VCaP (cell line): ENCODE measurements at regions not wholly inside any gene's neighbourhood (a gene's known extent, or its start where the extent isn't known, plus 50 kb on each side); places are given as distances from the start of the nearest gene placed in this dataset.
"Not testable (repeated sequence)": the region's sequence is repeated elsewhere in the genome, so short reads cannot be mapped to it uniquely, and the experiment has no call there.

Experiments used
- H3K27ac ChIP-seq: fragments of 450-650 bp; 2 replicates; pipeline ENCODE4 v1.5.1; 2017
- TF ChIP-seq, protein P1 (sequence below): fragments of 450-650 bp; conservative IDR thresholded peaks from 2 replicates; pipeline ENCODE4 v1.5.1; 2017; ENCODE audit warnings: mild to moderate bottlenecking, moderate library complexity

DNA sequence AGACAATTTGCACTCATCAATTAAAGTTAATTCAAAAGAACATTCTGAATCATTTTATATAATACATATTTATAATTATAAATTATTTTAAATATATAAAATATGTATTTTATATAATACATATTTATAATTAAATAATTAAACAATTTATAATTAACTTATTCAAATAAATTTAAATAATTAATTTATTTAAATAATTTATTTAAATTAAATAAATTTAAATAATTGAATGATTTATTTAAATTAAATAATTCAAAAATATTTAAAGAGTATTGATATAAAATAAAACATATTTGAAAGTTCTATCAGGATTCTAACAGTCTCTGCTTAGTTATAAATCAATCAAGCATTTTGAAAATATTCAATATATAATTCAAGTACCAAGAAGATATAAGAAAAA, 775.5 kb upstream of the CTNND2 start:
- TF ChIP-seq, protein P1, sequence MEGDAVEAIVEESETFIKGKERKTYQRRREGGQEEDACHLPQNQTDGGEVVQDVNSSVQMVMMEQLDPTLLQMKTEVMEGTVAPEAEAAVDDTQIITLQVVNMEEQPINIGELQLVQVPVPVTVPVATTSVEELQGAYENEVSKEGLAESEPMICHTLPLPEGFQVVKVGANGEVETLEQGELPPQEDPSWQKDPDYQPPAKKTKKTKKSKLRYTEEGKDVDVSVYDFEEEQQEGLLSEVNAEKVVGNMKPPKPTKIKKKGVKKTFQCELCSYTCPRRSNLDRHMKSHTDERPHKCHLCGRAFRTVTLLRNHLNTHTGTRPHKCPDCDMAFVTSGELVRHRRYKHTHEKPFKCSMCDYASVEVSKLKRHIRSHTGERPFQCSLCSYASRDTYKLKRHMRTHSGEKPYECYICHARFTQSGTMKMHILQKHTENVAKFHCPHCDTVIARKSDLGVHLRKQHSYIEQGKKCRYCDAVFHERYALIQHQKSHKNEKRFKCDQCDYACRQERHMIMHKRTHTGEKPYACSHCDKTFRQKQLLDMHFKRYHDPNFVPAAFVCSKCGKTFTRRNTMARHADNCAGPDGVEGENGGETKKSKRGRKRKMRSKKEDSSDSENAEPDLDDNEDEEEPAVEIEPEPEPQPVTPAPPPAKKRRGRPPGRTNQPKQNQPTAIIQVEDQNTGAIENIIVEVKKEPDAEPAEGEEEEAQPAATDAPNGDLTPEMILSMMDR, result no peak
- H3K27ac ChIP-seq, result no peak overlapping the region

DNA sequence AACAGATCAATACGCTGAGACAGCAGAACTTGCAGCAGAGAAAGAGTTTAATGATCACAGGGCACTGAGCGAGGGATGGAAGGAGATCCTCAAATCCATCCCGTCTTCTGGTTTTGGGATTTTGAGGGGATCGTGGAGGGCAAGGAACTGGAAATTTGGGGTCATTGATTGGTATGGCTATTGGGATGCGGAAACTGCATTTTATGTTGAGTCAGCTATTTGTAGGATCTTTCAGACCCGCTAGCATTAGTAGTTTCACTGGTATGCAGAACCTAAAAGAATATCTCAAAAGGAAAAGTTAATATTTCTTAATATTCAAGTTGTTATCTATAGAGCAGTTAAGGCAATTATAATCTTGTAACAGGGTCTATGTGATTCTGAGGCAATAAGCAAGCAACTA, 771.7 kb upstream of the CTNND2 start:
- no peak overlapping the region for H3K27ac ChIP-seq
- TF ChIP-seq, protein P1, result no peak

DNA sequence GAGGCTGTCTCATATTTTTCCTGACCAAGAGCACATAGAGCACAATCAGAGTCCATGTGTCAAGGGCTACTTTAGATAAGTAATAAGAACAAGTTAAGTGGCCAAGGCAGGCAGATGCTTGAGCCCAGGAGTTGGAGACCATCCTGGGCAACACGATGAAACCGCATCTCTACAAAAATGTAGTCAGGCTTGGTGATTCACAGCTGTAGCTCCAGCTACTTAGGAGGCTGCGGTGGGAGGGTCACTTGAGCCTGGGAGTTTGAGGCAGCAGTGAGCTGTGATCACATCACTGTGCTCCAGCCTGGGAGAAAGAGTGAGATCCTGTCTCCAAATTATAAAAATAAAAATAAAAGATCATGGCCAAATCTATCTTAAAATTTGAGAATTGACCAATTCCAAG, 767.9 kb upstream of the CTNND2 start:
- TF ChIP-seq, protein P1, result no peak
- no peak overlapping the region for H3K27ac ChIP-seq

DNA sequence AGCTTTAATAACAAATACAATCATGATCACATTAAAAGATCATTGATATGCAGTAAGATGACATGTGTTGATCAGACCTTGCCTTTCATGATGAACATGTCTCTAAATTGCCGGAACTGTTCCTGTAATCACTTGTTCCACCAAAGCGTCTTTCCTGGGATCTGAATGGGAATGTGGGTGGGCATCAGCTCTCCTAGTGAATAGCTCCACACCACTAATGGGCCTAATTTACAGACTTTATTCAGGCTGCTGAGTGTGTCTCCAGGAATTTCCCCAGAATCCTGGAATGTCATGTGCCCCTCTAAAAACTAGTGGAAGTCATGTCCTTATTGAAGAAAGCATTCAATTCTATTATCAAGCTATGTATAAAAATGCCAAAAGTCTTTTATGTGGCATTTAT, 765.1 kb upstream of the CTNND2 start:
- no peak overlapping the region for H3K27ac ChIP-seq
- TF ChIP-seq, protein P1, result no peak

DNA sequence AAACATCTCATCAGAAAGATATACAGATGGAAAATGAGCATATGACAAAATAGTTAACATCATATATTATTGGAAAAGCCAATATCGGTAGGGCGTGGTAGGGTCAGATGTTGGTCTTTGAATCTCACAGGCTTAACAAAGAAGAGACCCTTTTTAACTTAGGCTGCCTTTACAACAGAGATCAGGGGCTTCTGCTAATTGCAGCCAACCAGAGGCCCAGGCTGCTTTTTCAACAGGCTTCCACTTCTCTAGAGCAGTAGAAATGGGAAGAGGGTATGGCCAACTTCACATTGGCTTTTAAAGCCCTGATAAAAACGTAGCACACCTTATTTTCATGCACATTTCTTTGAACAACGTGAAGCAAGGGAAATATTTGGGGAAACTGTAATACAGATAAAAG, 764.3 kb upstream of the CTNND2 start:
- TF ChIP-seq, protein P1, result no peak
- no peak overlapping the region for H3K27ac ChIP-seq

DNA sequence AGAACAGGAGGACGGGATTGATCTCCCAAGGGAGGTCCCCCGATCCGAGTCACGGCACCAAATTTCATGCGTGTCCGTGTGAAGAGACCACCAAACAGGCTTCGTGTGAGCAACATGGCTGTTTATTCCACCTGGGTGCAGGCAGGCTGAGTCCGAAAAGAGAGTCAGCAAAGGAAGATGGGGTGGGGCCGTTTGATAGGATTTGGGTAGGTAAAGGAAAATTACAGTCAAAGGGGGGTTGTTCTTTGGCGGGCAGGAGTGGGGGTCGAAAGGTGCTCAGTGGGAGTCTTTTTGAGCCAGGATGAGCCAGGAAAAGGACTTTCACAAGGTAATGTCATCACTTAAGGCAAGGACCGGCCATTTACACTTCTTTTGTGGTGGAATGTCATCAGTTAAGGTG, 763.6 kb upstream of the CTNND2 start:
- H3K27ac ChIP-seq, result not testable (repeated sequence)

DNA sequence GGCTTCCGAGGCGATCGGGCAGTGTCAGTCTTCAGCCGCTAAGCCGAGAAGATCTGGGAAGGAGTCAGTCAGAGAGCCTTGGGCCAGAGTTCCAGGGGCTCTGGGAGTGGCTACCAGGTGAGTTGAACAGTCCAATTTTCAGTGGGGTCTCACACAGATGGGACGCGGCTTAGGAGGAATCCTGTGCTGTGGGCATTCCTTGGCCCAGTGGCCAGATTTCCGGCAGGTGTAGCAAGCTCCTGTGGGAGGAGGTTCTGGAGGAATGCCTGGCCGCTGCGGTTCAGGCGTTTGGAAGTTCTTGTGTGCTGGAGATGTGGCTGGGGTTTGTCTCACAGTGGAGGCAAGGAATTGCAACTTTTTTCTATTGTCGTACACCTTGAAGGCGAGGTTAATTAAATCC, 761.5 kb upstream of the CTNND2 start:
- not testable (repeated sequence) for H3K27ac ChIP-seq

DNA sequence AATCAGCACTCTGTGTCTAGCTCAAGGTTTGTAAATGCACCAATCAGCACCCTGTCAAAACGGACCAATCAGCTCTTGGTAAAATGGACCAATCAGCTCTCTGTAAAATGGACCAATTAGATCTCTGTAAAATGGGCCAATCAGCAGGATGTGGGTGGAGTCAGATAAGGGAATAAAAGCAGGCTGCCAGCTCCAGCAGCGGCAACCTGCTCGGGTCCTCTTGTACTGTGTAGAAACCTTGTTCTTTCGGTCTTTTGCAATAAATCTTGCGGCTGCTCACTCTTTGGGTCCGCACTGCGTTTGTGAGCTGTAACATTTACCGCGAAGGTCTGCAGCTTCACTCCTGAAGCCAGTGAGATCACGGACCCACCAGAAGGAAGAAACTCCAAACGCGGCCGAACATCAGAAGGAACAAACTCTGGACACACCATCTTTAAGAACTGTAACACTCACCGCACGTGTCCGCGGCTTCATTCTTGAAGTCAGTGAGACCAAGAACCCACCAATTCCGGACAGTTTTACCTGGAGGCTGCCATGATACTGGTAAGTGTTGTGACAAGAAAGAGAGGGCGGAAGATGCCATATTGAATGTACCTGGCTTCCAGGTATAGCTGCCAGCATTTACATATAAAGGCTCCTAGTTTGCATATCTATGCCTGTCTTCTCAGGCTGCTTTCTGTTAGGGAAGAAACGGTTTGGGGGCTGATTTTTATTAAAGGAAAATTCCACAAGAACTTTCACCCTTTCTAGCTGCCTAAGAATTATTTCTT, 758.5 kb upstream of the CTNND2 start:
- TF ChIP-seq, protein P1, result no peak
- H3K27ac ChIP-seq, result no peak overlapping the region
